Erythroblast (primary cell): ENCODE measurements at regions not wholly inside any gene's neighbourhood (a gene's known extent, or its start where the extent isn't known, plus 50 kb on each side); places are given as distances from the start of the nearest gene placed in this dataset.

Source experiments
- GATA1 ChIP-seq: IDR thresholded peaks from 2 replicates; pipeline ENCODE4 v1.6.1; 2011; ENCODE audit warnings: low read depth, mild to moderate bottlenecking, control low read depth, low read length, moderate library complexity
- POLR2A ChIP-seq: IDR thresholded peaks from 2 replicates; pipeline ENCODE4 v1.6.1; 2011; ENCODE audit warnings: mild to moderate bottlenecking, low read length

DNA sequence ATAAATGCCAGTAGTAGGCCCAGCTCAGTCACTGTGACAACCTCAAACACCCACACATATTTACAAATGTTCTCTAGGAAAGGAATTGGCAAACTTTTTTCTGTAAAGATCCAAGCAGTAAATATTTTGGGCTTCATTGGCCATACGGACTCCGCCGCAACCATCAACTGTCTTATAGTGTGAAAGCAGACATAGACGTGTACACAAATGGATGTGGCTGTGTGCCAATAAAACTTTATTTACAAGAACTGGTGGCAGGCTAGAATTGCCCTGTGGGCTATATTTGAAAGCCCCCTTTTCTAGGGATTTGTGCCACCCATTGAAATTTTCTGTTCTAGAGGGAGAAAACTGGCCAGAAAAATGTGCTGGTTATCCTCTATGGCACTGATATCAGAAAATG is 683.8 kb upstream of the EEF2KMT start:
- no peak for TF ChIP-seq POLR2A
- TF ChIP-seq GATA1, result no peak
